OCI-LY1 (cell line): ENCODE measurements at regions not wholly inside any gene's neighbourhood (a gene's known extent, or its start where the extent isn't known, plus 50 kb on each side); places are given as distances from the start of the nearest gene placed in this dataset.

Experiments used
- H2AFZ ChIP-seq: fragments of 200-600 bp; sonication (generic), shearing (Covaris generic); 2 replicates; pipeline ENCODE4 v1.6.0; 2014; ENCODE audit warnings: antibody characterized with exemption, mild to moderate bottlenecking, low read length
- H3F3A ChIP-seq: fragments of 200-600 bp; sonication (generic), shearing (Covaris generic); 2 replicates; pipeline ENCODE4 v1.6.0; 2014; ENCODE audit warnings: mild to moderate bottlenecking, antibody characterized with exemption, low read length, moderate library complexity; ENCODE audit not compliant: insufficient read depth
- H3K27ac ChIP-seq: fragments of 200-600 bp; sonication (generic); 2 replicates; pipeline ENCODE4 v1.5.1; 2014; ENCODE audit warnings: low read length, mixed run types, mild to moderate bottlenecking, low read depth; ENCODE audit not compliant: poor library complexity, severe bottlenecking
- H3K27me3 ChIP-seq: fragments of 200-600 bp; sonication (generic); 2 replicates; pipeline ENCODE4 v1.6.0; 2014; ENCODE audit warnings: antibody characterized with exemption, mild to moderate bottlenecking, low read length, moderate library complexity; ENCODE audit not compliant: insufficient read depth
- H3K36me3 ChIP-seq: fragments of 200-600 bp; sonication (generic); 2 replicates; pipeline ENCODE4 v1.6.1; 2014; ENCODE audit warnings: mild to moderate bottlenecking, antibody characterized with exemption, low read length, moderate library complexity, mixed read lengths; ENCODE audit not compliant: insufficient read depth
- H3K4me1 ChIP-seq: fragments of 200-600 bp; sonication (generic); 2 replicates; pipeline ENCODE4 v1.5.1; 2014; ENCODE audit warnings: mild to moderate bottlenecking, low read length, moderate library complexity; ENCODE audit not compliant: insufficient read depth, severe bottlenecking
- H3K4me2 ChIP-seq: fragments of 200-600 bp; sonication (generic), shearing (Covaris generic); 2 replicates; pipeline ENCODE4 v1.6.1; 2014; ENCODE audit warnings: low read length
- H3K4me3 ChIP-seq: fragments of 200-600 bp; sonication (generic); 2 replicates; pipeline ENCODE4 v1.5.1; 2014; ENCODE audit warnings: low read length, low read depth, mild to moderate bottlenecking, mixed read lengths; ENCODE audit not compliant: poor library complexity, severe bottlenecking
- H3K79me2 ChIP-seq: fragments of 200-600 bp; shearing (Covaris generic); 2 replicates; pipeline ENCODE4 v1.6.1; 2016; ENCODE audit warnings: mixed run types, low read length, mixed read lengths; ENCODE audit not compliant: insufficient read depth
- H3K9ac ChIP-seq: fragments of 200-600 bp; sonication (generic), shearing (Covaris generic); 2 replicates; pipeline ENCODE4 v1.6.1; 2014; ENCODE audit warnings: mild to moderate bottlenecking, low read length, mixed read lengths
- H3K9me2 ChIP-seq: fragments of 200-600 bp; sonication (generic), shearing (Covaris generic); 2 replicates; pipeline ENCODE4 v1.6.1; 2014; ENCODE audit warnings: low read depth, mild to moderate bottlenecking, low read length, mixed read lengths
- H3K9me3 ChIP-seq: fragments of 200-600 bp; shearing (Covaris generic); 2 replicates; pipeline ENCODE4 v1.6.1; 2014; ENCODE audit warnings: low read length, mixed read lengths
- H4K20me1 ChIP-seq: fragments of 200-600 bp; sonication (generic), shearing (Covaris generic); 2 replicates; pipeline ENCODE4 v1.6.0; 2016; ENCODE audit warnings: mild to moderate bottlenecking, low read length; ENCODE audit not compliant: insufficient read depth
- CTCF ChIP-seq: fragments of 200-600 bp; sonication (generic), shearing (Covaris generic); IDR thresholded peaks from 2 replicates; pipeline ENCODE4 v1.5.1; 2017; ENCODE audit warnings: mild to moderate bottlenecking, antibody characterized with exemption, low read length, moderate library complexity, mixed read lengths
- EZH2 ChIP-seq: fragments of 200-600 bp; sonication (generic), shearing (Covaris generic); IDR thresholded peaks from 2 replicates; pipeline ENCODE4 v1.8.0; 2017; ENCODE audit warnings: borderline replicate concordance, mixed run types, mild to moderate bottlenecking, antibody characterized with exemption, low read length, moderate library complexity, mixed read lengths

- H3K9ac ChIP-seq = no peak overlapping the region
- H3K4me1 ChIP-seq = no peaks in the 10 kb centered on the region
- no peak overlapping the region for H2AFZ ChIP-seq
- no peaks in the 10 kb centered on the region for H3K9me2 ChIP-seq
- no peak overlapping the region for H3K4me2 ChIP-seq
- H4K20me1 ChIP-seq = no peaks in the 10 kb centered on the region
- no peaks in the 10 kb centered on the region for H3K79me2 ChIP-seq
- H3K27me3 ChIP-seq = no peaks in the 10 kb centered on the region
- no peaks in the 10 kb centered on the region for H3F3A ChIP-seq
- no peaks in the 10 kb centered on the region for H3K9me3 ChIP-seq
- no peaks in the 10 kb centered on the region for H3K36me3 ChIP-seq
- no peak overlapping the region for H3K4me3 ChIP-seq
- TF ChIP-seq CTCF (no peak), EZH2 (no peak)
- H3K27ac ChIP-seq = no peak overlapping the region
Observed at GRCh38 chr15:81835731-81836130, 210.1 kb downstream of the MEX3B start.

- H3K9me3 ChIP-seq = no peaks in the 10 kb centered on the region
- no peaks in the 10 kb centered on the region for H3F3A ChIP-seq
- no peaks in the 10 kb centered on the region for H4K20me1 ChIP-seq
- no peaks in the 10 kb centered on the region for H3K36me3 ChIP-seq
- no peak overlapping the region for H3K27ac ChIP-seq
- TF ChIP-seq EZH2 = no peak
- TF ChIP-seq CTCF = no peak
- H2AFZ ChIP-seq = no peak overlapping the region
- peaks cover 3% of the 10 kb centered on the region for H3K4me1 ChIP-seq
- no peaks in the 10 kb centered on the region for H3K79me2 ChIP-seq
- H3K9ac ChIP-seq = no peak overlapping the region
- H3K4me3 ChIP-seq = no peak overlapping the region
- no peak overlapping the region for H3K4me2 ChIP-seq
- H3K27me3 ChIP-seq = no peaks in the 10 kb centered on the region
- no peaks in the 10 kb centered on the region for H3K9me2 ChIP-seq
Observed at GRCh38 chr15:81830520-81830919, 215.3 kb downstream of the MEX3B start.

GRCh38 chr15:81829918-81830317 lies 215.9 kb downstream of the MEX3B start:
- Histone ChIP-seq H3K4me2 (no peak overlapping the region), H3K79me2 (no peaks in the 10 kb centered on the region), H3K4me1 (peaks cover 3% of the 10 kb centered on the region), H3K36me3 (no peaks in the 10 kb centered on the region), H2AFZ (no peak overlapping the region), H4K20me1 (no peaks in the 10 kb centered on the region), H3K27me3 (no peaks in the 10 kb centered on the region), H3K9me2 (no peaks in the 10 kb centered on the region), H3F3A (no peaks in the 10 kb centered on the region), H3K27ac (no peak overlapping the region), H3K4me3 (no peak overlapping the region), H3K9me3 (no peaks in the 10 kb centered on the region), H3K9ac (no peak overlapping the region)
- TF ChIP-seq CTCF (no peak), EZH2 (no peak)
